ENCODE measurements at regions not wholly inside any gene's neighbourhood (a gene's known extent, or its start where the extent isn't known, plus 50 kb on each side); places are given as distances from the start of the nearest gene placed in this dataset.

GRCh38 chr3:168839653-168840052 is 743.9 kb upstream of the GOLIM4 start:
- no peak for ATAC-seq
- Mint-ChIP-seq H3K27me3 (no peaks in the 10 kb centered on the region), H3K36me3 (ENCODE audit: low read depth) (no peaks in the 10 kb centered on the region), H3K27ac (no peak overlapping the region), H3K4me1 (ENCODE audit: low read depth) (no peaks in the 10 kb centered on the region), H3K9me3 (no peaks in the 10 kb centered on the region), H3K4me3 (no peak overlapping the region)
- no peak for DNase-seq
- intact Hi-C loops (cut with micrococcal nuclease), result loop anchor here (10.0 kb wide), 1 partner anchor 325 kb away; no protein-coding TSS in a partner anchor
- ChIA-PET POLR2A (no interaction called here), CTCF (no interaction called here)
- TF ChIP-seq CTCF (IDR thresholded peaks at IDR 0.05), result no peak

GRCh38 chr3:168834558-168834957 is 738.8 kb upstream of the GOLIM4 start:
- DNase-seq (no peak), ATAC-seq (no peak)
- Mint-ChIP-seq H3K27ac (no peak overlapping the region), H3K36me3 (ENCODE audit: low read depth) (no peaks in the 10 kb centered on the region), H3K9me3 (no peaks in the 10 kb centered on the region), H3K4me3 (no peak overlapping the region), H3K4me1 (ENCODE audit: low read depth) (no peaks in the 10 kb centered on the region), H3K27me3 (no peaks in the 10 kb centered on the region)
- POLR2A ChIA-PET, result no interaction called here
- no peak for TF ChIP-seq CTCF (IDR thresholded peaks at IDR 0.05)
- intact Hi-C loops (cut with micrococcal nuclease), result no loop called here
- CTCF ChIA-PET, result interaction anchor here (1.4 kb wide), 1 partner anchor 12 kb away, joined by 3 read pairs; no protein-coding TSS in a partner anchor

GRCh38 chr3:168828943-168829342 is 733.2 kb upstream of the GOLIM4 start:
- ChIA-PET CTCF (interaction anchor here (1.0 kb wide), 1 partner anchor 18 kb away, joined by 3 read pairs; no protein-coding TSS in a partner anchor), POLR2A (no interaction called here)
- no peak for ATAC-seq
- no peak overlapping the region for H3K27ac Mint-ChIP-seq
- H3K4me1 Mint-ChIP-seq (ENCODE audit: low read depth), result no peaks in the 10 kb centered on the region
- no peaks in the 10 kb centered on the region for H3K36me3 Mint-ChIP-seq (ENCODE audit: low read depth)
- H3K9me3 Mint-ChIP-seq, result no peaks in the 10 kb centered on the region
- H3K27me3 Mint-ChIP-seq, result no peaks in the 10 kb centered on the region
- intact Hi-C loops (cut with micrococcal nuclease), result no loop called here
- no peak overlapping the region for H3K4me3 Mint-ChIP-seq
- TF ChIP-seq CTCF (IDR thresholded peaks at IDR 0.05), result no peak
- DNase-seq, result no peak

- CTCF ChIA-PET, result no interaction called here
Measured at GRCh38 chr3:168828536-168828935, 732.8 kb upstream of the GOLIM4 start.

GRCh38 chr3:168828014-168828413 is 732.3 kb upstream of the GOLIM4 start:
- CTCF ChIA-PET, result no interaction called here
- no peak for ATAC-seq
- Mint-ChIP-seq H3K36me3 (ENCODE audit: low read depth) (no peaks in the 10 kb centered on the region), H3K27ac (no peak overlapping the region), H3K4me1 (ENCODE audit: low read depth) (no peaks in the 10 kb centered on the region), H3K9me3 (no peaks in the 10 kb centered on the region), H3K27me3 (no peaks in the 10 kb centered on the region), H3K4me3 (no peak overlapping the region)
- POLR2A ChIA-PET, result no interaction called here
- TF ChIP-seq CTCF (IDR thresholded peaks at IDR 0.05), result no peak
- intact Hi-C loops (cut with micrococcal nuclease), result no loop called here
- DNase-seq, result no peak

More at GRCh38 chr3:168828536-168828935, 732.8 kb upstream of the GOLIM4 start:
- DNase-seq, result no peak
- intact Hi-C loops (cut with micrococcal nuclease), result no loop called here
- Mint-ChIP-seq H3K27me3 (no peaks in the 10 kb centered on the region), H3K4me3 (no peak overlapping the region), H3K9me3 (no peaks in the 10 kb centered on the region), H3K4me1 (ENCODE audit: low read depth) (no peaks in the 10 kb centered on the region), H3K27ac (no peak overlapping the region), H3K36me3 (ENCODE audit: low read depth) (no peaks in the 10 kb centered on the region)
- no peak for ATAC-seq
- TF ChIP-seq CTCF (IDR thresholded peaks at IDR 0.05), result no peak
- POLR2A ChIA-PET, result no interaction called here

Measured in activated CD8-positive, alpha-beta T cell treated with anti-CD3 and anti-CD28 coated beads for 36 hours (primary cell).